ENCODE measurements at regions not wholly inside any gene's neighbourhood (a gene's known extent, or its start where the extent isn't known, plus 50 kb on each side); places are given as distances from the start of the nearest gene placed in this dataset.
A peak's percentile ranks its signal among the peaks of the same experiment; 100 is the strongest.

DNA sequence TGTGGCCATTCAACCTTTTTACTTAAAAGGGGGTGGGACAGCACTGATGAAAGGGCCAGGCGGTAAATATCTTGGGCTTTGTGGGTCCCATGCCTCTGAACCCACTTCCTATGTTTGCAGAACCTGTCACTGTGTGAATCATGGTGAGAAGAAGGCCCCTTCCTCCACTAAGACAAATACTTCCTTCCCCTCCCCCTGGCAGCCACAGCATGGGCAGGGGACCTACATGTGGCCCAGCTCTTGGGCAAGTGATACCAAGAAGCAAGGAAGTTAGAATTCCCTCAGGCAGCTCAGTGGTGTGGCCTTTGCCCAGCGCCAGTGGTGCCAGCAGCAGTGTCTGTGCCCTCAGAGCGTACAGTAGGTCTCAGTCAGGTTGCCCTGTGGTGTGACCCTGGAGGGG, 168.6 kb downstream of the TRIM33 start:
- no peak for DNase-seq (ENCODE audit: low read depth in 4 of 4, low spot score in 3 of 4)

DNA sequence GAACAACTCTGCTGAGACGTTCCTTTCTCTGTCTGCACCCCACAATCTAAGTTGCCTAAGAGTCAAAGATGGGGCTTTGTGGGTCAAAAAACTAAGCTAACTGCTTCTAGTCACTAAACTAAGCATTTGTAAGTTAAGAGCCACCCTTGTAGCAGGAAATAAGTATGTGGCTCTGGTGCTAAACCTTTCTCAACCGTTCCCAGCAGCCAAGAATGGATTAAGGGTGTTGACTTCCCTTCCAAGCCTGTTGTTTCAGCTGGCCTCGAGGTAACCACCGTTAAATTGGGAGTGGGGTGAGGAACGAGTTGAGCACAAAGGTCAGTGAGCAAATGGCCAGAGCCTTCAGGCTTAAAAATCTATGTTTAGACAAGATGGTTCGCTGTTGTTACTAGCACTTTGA, 169.1 kb downstream of the TRIM33 start:
- peak in 2 of 4 donors; percentile 20 to 33 for DNase-seq (ENCODE audit: low read depth in 4 of 4, low spot score in 3 of 4)

DNA sequence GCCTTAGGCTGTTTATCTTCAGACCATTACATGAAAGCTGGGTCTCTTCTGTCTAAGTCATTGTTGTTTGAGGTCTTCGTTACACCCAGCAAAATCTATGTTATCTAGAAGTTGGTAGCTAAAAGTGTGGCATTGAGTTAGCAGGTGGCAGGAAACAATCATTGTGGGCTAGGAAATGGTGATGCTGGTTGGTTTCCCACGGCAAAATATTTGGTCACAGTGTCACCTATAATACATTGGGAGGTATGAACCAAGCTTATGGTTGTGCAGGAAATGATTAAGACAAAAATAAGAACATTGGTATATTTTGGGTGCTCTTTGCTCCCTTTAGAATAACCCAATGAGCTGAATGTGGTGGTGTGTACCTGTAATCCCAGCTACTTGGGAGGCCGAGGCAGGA, 169.7 kb downstream of the TRIM33 start:
- DNase-seq (ENCODE audit: low read depth in 4 of 4, low spot score in 3 of 4) = no peak

DNA sequence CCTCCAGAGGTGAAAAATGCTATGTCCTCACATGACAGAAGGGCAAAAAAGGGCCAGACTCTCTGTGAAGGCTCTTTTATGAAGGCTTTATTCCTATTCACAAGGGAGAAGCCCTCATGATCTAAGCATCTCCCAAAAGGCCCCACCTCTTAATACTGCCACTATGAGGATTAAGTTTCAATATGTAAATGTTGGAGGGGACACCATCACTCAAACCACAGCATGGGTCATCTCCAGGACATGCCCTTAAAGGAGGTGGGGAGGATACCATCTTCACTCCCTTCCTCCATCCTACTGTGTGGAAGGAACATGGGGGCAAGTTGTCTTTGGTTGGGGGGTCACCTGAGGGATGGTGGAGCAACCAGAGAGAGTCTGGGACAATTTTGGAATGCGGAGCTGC, 170.1 kb downstream of the TRIM33 start:
- no peak for DNase-seq (ENCODE audit: low read depth in 4 of 4, low spot score in 3 of 4)

DNA sequence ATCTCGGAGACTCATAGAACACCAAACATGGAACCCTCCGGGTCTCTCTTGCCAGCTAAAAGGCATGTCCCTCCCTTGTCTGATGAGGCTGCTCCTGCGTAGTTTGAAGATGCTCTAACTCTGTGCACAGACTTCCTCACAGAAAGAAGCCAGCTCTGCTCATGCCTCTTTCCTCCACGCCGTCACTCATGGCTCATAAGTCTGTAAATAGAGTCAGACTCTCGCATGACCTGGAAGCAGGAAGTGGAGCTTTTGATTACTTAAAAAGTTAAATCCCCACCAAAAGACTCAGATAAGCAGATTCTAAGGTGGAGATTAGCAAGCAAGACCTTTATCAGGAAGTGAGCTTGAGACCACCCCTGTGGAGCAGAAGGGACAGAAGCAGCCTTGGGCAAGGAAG, 171.6 kb downstream of the TRIM33 start:
- DNase-seq (ENCODE audit: low read depth in 4 of 4, low spot score in 3 of 4) = no peak

DNA sequence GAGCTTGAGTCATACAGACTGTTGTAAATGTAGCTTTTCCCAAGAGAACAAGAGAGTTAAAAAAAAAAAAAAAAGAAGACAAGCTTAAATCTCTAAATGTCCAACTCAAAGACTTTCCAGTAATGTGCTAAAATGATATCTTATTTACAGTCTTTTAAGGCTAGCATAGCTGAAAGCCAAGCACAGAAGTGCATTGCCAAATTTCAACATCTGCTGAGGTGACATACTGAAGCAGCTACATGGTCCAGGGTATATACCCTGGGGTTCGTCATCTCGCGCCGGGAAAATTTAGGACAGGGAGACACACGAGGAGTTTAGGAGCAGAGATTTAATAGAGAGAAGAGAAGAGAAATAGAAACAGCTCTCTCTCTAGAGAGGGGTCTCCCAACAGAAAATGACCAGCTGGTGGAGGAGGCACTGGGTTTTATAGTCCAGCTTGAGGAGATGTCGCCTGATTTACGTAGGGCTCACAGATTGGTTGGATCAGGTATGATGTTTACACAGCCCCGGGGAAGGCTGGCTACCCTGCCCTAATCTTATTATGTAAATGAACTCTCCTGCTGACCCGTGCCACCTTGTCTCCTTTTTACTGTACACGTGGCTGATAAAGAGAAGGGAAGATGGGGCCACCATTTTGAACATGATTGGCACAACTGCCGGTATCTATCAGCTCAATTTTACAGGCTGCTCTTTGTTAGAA, 172.7 kb downstream of the TRIM33 start:
- DNase-seq (ENCODE audit: low read depth in 4 of 4, low spot score in 3 of 4) = no peak

DNA sequence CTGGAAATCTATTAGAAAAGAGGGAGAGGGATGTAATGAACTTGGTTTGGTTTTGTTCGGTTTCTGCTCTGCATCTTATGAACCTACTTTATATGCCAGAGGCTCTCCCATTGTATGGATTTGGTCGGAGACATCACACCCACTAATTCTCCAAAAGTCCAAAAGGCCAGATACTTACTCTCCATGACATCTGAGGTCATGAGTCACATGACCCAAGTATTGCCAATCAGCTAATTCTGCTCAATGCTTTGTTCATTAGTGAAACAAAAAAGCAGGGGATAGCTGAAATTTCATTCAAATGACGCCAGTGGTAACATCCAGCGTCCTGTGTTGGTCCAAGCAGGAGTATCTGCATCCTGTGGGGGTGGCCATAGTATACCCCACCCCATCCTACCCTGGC, 173.6 kb downstream of the TRIM33 start:
- no peak for DNase-seq (ENCODE audit: low read depth in 4 of 4, low spot score in 3 of 4)

DNA sequence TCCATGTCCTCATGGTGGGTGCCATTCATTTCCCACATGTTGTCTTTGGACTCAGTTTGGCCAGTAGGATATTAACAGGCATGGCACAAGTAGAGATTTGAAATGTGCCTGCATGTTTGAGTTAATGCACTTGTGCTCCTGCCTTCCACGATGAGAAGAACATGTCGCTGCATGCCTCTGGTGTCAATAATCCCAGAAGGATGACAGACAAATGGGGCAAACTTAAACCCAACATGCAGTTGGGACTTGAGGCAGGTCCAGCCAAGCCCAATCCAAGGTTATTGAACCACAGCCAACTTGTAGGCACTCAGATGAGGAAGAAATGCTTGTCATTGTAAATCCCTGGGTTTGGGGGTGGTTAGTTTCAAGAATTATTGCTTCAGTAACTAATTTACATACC, 174.6 kb downstream of the TRIM33 start:
- no peak for DNase-seq (ENCODE audit: low read depth in 4 of 4, low spot score in 3 of 4)

DNA sequence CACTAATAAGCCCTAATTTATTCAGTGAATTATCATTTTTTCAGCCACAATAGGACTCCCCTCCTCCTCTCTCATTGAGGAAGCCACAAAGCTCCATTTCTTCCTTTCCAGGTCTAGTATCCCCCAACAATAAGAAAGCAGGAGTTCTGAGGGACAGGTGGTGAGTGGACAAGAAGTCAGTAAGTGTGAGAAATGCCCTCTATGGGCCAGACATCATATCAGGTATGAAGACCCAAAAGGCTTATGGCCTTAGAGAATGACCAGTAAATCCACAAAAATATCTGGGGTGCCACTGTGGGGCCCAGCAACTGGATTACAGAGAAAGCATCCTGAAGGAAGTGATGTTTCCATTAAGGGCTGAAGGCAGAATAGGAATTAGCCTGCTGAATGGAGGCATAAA, 175.7 kb downstream of the TRIM33 start:
- no peak for DNase-seq (ENCODE audit: low read depth in 4 of 4, low spot score in 3 of 4)

DNA sequence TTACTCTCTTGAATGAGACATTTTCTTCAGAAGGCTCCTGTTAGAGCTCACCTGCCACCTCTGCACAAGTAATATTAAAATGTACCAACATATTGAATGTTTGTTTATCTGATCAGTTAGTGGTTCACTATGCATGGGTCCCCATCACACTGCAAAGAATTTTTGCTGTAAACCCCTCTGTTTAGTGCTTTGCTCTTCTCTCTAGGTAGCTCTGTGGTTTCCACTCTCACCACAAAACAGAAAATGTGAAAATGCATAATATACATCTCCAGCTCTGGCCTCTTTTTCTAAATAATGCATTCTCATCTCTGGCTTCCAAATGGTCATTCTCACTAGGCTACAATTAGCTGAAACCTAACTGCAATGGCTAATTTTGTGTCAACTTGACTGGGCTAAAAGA, 176.7 kb downstream of the TRIM33 start:
- no peak for DNase-seq (ENCODE audit: low read depth in 4 of 4, low spot score in 3 of 4)

DNA sequence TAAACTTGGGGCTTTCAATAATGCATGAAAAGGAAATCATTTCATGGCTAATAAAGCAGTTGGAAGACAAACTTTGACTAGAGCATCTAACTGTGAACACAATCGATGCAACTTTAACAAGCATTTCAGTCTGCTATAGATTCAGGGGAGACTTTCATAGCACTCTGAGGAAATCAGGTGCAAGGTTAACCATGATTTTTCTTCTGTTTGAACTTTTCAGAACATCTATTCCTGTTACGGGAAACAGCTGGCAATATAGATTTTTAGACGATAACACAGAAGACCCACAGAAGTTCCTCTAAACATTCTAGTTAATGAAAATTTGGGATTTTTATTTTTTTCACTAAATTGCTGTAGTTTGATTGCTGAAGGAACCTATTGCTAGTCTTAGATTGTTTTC, 177.3 kb downstream of the TRIM33 start:
- DNase-seq (ENCODE audit: low read depth in 4 of 4, low spot score in 3 of 4) = no peak

DNA sequence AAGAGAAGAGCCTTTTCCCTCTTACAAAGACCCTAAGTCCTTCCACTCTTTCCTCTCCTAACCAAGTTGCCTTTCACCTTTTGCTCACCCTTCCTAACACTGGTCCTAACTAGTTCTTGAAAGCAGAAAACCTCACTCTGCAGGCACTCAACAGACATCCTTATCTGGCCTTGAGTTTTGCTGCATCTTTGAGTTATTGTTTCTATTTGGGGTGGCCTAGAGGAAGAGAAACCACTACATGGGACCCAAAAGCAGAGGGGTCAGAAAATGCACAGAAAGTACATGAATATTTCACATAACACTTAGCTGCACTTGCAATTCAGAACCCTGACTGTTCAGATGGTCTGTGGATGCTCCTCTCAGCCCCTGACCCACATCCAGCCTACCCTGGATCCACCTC, 178.3 kb upstream of the SYT6 start:
- no peak for DNase-seq (ENCODE audit: low read depth in 4 of 4, low spot score in 3 of 4)

DNA sequence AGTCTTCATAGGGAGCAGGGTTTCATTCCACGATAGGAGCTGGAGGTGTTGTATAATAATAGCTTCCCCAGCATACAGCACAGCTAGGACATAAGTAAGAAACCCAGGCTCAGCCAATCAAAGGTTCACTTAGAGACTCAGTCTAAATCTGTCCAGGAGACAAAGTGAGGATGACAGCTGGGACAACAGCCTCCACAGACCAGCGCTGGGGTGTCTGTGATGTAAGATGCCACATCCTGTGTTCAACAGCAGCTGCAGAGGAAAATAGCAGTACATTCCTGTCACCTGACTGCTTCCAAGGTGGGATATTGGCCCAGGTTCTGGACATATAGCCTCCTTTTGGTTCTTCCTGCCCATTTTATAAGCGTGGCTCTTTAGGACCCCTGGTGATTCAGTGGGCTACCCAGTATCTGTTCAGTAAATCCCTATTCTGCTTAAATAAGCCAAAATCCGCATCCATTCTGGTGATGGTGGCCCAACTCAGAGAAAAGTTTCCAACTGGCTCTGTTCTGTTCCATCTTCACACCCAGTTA, 176.8 kb upstream of the SYT6 start:
- DNase-seq (ENCODE audit: low read depth in 4 of 4, low spot score in 3 of 4) = no peak

DNA sequence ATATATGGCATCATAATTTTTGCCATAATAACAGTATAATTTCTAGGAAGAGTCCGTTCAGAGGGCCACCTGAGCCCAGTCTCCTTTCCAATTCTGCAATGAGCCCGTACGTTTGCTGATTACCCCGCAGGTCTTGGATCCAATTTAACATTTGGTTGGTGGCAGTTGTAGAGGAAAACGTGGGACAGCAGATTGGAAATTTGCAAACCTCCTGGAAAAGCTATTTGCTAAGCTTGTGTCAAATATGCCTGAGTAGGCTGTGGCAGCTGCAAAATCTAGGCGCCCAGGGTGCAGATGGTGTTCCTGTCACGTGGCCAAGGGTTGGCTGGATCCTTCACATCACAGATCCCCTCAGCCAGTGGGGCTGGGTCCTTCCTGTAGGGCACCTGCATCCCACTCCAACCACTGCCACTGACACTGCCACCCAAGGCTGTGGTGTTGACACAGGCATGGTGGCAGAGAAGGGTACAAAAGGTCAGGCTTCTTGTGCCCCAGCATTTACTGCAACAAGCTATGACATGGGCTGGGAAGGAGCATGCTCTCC, 174.8 kb upstream of the SYT6 start:
- DNase-seq (ENCODE audit: low read depth in 4 of 4, low spot score in 3 of 4) = no peak

DNA sequence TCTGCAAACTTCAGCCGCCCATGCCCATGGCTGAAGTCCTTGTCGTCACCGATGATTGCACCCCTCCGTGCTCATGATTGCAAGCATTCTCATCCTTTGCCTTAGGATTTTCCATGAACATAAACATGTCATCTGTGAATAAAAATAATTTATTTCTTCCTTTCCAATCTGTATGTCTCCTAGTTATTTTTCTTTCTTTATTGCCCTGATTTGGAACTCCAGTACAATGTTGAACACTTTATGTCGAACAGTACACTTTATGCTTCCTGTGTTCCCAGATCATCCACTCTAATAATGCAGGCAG, 170.9 kb upstream of the SYT6 start:
- DNase-seq (ENCODE audit: low read depth in 4 of 4, low spot score in 3 of 4) = peak in 1 of 4 donors; percentile 38

DNA sequence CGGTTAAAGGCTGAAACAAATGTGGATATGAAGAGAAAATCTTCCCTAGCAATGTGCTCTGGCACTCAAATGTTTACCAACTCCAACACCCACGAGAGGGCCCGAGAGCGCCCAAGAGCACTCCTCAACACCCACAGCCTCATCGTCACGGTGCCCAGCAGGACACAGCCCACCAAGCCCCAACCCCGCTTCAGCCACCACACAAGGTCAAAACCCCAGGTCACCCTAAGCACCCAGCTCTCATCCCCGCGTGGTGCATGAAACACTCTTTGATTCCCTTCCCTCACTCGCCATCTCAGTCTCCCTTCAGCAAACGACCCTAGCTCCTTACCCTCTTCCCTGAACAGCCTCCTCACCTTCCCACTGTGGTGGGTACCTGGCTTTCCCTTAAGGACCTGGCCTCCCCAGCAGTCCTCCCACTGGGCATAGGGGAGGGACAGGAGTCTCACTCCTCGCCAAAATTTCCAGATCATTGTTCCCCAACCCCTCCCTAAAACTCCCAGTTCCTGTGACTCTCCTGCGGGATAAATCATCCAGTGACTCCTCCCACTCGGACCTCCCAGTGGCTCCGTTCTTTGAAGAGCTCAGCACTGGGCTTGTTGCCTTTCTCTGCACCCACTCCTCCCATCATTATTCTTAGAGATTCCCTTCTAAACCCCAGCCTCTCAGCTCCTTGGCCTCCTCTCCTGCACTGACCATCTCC, 170.4 kb upstream of the SYT6 start:
- peak in 1 of 4 donors; percentile 51 for DNase-seq (ENCODE audit: low read depth in 4 of 4, low spot score in 3 of 4)

DNA sequence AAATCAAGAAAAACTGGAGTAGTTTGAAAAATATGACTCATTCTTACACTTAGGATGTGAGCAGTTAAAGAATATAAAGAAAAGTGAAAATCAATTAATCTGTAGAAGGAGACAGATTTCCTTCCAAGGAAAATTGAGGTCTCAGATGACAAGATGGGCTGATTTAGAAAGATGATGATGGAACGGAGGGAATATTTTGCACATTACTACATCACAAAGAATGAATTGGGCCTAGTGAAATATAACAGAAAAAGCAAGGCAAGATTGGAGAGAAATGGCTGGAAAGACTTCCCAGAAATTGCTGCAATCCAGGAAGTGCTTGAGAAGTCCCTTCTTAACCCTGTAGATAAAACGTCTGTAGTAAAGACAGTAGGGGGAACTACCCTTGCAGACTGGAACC, 169.1 kb upstream of the SYT6 start:
- no peak for DNase-seq (ENCODE audit: low read depth in 4 of 4, low spot score in 3 of 4)

DNA sequence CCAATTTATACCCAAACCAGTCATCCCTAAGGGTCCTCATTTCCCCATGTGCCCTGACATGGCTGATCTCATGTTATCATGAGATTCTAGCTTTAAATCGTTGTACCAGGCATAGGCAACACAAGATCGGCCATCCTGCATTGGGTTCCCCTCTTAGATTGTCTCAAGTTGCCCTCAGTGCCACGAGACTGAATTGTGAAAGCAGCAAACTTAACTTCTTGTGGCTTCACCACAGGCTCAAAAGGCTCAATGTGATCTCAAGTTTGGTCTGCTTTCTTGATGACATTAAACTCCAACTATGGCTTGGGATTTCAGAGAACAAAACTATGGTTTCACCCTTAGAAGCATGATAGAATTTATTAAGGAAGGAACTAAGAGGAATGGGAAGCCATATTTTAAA, 168.5 kb upstream of the SYT6 start:
- no peak for DNase-seq (ENCODE audit: low read depth in 4 of 4, low spot score in 3 of 4)

DNA sequence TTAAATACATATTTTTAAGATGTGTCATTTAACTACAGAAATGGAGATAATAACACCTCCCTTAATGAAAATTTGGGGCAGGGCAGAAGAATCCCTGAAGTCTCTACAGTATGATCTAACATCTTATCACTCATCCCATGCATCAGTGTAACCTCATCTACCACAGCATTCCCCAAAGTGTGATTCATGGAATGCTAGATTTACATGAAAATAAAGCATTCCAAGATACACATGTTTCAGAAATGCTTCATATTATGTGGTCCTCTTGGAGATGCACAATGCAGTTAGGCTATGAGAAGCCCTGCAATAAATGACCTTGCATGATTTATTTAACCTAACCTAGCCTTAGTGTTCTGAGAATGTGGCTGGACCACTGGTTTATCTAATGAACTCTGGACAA, 166.9 kb upstream of the SYT6 start:
- no peak for DNase-seq (ENCODE audit: low read depth in 4 of 4, low spot score in 3 of 4)

DNA sequence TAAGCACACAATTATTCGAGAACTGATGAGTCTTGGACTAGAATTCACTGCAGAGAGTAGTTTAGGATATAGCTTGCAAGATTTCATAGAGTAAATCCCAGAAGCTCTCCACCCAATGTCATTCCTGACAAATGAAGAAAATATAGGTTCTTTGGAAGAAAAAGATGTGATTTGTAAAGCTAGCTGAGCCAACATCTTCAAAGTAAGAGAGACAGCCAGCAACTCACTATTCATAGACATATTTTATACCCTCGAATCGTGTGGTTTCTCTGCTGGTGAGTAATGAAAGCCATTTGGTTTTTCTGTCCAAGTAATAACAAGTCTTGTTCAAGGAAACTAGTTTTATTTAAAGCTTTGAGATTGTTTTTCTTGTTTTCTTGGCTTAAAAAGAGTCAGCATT, 165.7 kb upstream of the SYT6 start:
- DNase-seq (ENCODE audit: low read depth in 4 of 4, low spot score in 3 of 4) = no peak

DNA sequence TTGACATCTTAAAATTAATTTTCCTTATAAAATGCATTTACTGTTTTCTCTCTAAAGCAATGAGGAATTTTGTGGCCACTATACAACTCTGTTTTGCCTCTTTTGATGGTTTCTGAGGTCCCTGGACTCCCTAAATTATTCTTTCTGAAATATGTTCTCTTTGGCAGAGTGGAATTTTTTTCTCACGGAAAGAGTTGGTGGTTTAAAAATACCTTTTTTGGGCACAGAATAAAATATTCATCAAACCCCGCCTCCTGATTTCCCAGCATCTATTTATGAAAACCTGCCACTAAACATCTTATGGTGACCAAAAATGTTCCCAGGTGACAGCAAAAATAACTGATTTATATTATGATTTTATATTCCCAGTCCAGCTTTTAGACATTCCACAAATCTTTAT, 165.3 kb upstream of the SYT6 start:
- no peak for DNase-seq (ENCODE audit: low read depth in 4 of 4, low spot score in 3 of 4)

DNA sequence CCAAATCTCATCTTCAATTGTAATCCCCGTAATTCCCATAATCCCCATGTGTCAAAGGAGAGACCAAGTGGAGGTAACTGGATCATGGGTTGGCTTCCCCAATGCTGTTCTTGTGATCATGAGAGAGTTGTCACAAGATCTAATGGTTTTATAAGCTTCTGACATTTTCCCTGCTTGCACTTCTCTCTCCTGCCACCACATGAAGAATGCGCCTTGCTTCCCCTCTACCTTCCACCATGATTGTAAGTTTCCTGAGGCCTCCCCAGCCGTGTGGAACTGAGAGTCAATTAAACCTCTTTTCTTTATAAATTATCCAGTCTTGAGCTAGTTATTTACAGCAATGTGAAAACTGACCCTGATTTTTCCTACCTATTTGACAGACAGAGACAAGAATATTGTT, 162.5 kb upstream of the SYT6 start:
- DNase-seq (ENCODE audit: low read depth in 4 of 4, low spot score in 3 of 4) = no peak

All from left renal pelvis (tissue), 4 donors.